Gastrocnemius medialis (tissue), 4 donors: ENCODE measurements at regions not wholly inside any gene's neighbourhood (a gene's known extent, or its start where the extent isn't known, plus 50 kb on each side); places are given as distances from the start of the nearest gene placed in this dataset.

ENCODE experiments used
- ATAC-seq, 2 donors: fragments of 150-250 bp; one replicate each; pipeline ENCODE4 v1.9.1; 2016
- DNase-seq, 2 donors: peaks; one replicate each; pipeline ENCODE4 v3.0.0-alpha.2; 2019
- H3K27ac ChIP-seq, 4 donors: fragments of 200-600 bp; sonication (generic); 1 replicate in 1 of 4; 2 replicates in 3 of 4; pipeline ENCODE4 v1.5.1; 2016 to 2018; ENCODE audit warnings: mild to moderate bottlenecking in 2 of 4, moderate library complexity in 1 of 4
- H3K27me3 ChIP-seq, 3 donors: fragments of 200-600 bp; sonication (generic) in 2 of 3; 1 replicate in 1 of 3; 2 replicates in 2 of 3; pipeline versions ENCODE4 v1.5.1 to v1.6.0; 2016 to 2019; ENCODE audit warnings: mild to moderate bottlenecking in 1 of 3, moderate library complexity in 1 of 3
- H3K36me3 ChIP-seq, 2 donors: fragments of 200-600 bp; sonication (generic) in 1 of 2; one replicate each; pipeline ENCODE4 v1.5.1; 2017 to 2018
- H3K4me1 ChIP-seq, 2 donors: fragments of 200-600 bp; sonication (generic) in 1 of 2; one replicate each; pipeline ENCODE4 v1.5.1; 2016 to 2017; ENCODE audit warnings: mild to moderate bottlenecking in 2 of 2
- H3K4me3 ChIP-seq, 4 donors: fragments of 200-600 bp; sonication (generic) in 3 of 4; 1 replicate in 1 of 4; 2 replicates in 3 of 4; pipeline ENCODE4 v1.5.1; 2016 to 2019; ENCODE audit warnings: mild to moderate bottlenecking in 2 of 4
- H3K9me3 ChIP-seq, 3 donors: fragments of 200-600 bp; sonication (generic) in 2 of 3; 1 replicate in 1 of 3; 2 replicates in 2 of 3; pipeline ENCODE4 v1.5.1; 2016 to 2019
- CTCF ChIP-seq, 5 experiments: fragments of 450-650 bp in 3 of 5; fragments of 200-600 bp in 2 of 5; sonication (generic) in 2 of 5; IDR thresholded peaks in 4 of 5; conservative IDR thresholded peaks in 1 of 5; 1 replicate in 4 of 5; 2 replicates in 1 of 5; pipeline ENCODE4 v1.5.1; 2016 to 2019; ENCODE audit warnings: antibody characterized with exemption in 5 of 5, mild to moderate bottlenecking in 3 of 5, moderate library complexity in 3 of 5
- POLR2A ChIP-seq, 2 donors: fragments of 450-650 bp; IDR thresholded peaks; one replicate each; pipeline ENCODE4 v1.6.1; 2017; ENCODE audit warnings: antibody characterized with exemption in 2 of 2, mild to moderate bottlenecking in 2 of 2, moderate library complexity in 2 of 2
- in situ Hi-C, 4 donors: fragments of 200-750 bp; cut with MboI; loops; one replicate each; pipeline versions ENCODE4 v1.15.0 to v1.8.0; 2017; ENCODE audit warnings: low sequenced_read_pairs in 4 of 4
- intact Hi-C: fragments of 100-400 bp; cut with DNase I; formaldehyde crosslinking; loops from one replicate; pipeline ENCODE4 v1.15.1; 2023; ENCODE audit warnings: low total_unique reads

- H3K9me3 ChIP-seq, result no peaks in the 10 kb centered on the region
- intact Hi-C loops (no loop called here), in situ Hi-C loops (no loop called here)
- no peak for DNase-seq
- H3K27ac ChIP-seq, result no peak overlapping the region
- H3K27me3 ChIP-seq, result no peaks in the 10 kb centered on the region
- H3K4me1 ChIP-seq, result no peaks in the 10 kb centered on the region
- TF ChIP-seq CTCF (IDR thresholded peaks at IDR 0.05 in 4 of 5, conservative IDR thresholded peaks at IDR 0.05 in 1 of 5), result no peak
- TF ChIP-seq POLR2A (IDR thresholded peaks at IDR 0.05), result no peak
- no peak for ATAC-seq
- no peak overlapping the region for H3K4me3 ChIP-seq
- H3K36me3 ChIP-seq, result no peaks in the 10 kb centered on the region
Measured at GRCh38 chr6:22754061-22754460, 184.7 kb downstream of the HDGFL1 start.

GRCh38 chr6:22755605-22756004 is 186.2 kb downstream of the HDGFL1 start:
- H3K9me3 ChIP-seq, result no peaks in the 10 kb centered on the region
- intact Hi-C loops (no loop called here), in situ Hi-C loops (no loop called here)
- no peak overlapping the region for H3K27ac ChIP-seq
- no peaks in the 10 kb centered on the region for H3K36me3 ChIP-seq
- no peaks in the 10 kb centered on the region for H3K27me3 ChIP-seq
- TF ChIP-seq POLR2A (IDR thresholded peaks at IDR 0.05), result no peak
- DNase-seq (no peak), ATAC-seq (no peak)
- H3K4me1 ChIP-seq, result no peaks in the 10 kb centered on the region
- no peak overlapping the region for H3K4me3 ChIP-seq

- in situ Hi-C loops, result no loop called here
- Histone ChIP-seq H3K9me3 (no peaks in the 10 kb centered on the region), H3K4me1 (no peaks in the 10 kb centered on the region), H3K36me3 (no peaks in the 10 kb centered on the region), H3K27me3 (no peaks in the 10 kb centered on the region), H3K4me3 (no peak overlapping the region), H3K27ac (no peak overlapping the region)
- ATAC-seq (no peak), DNase-seq (no peak)
- intact Hi-C loops, result no loop called here
- TF ChIP-seq POLR2A (IDR thresholded peaks at IDR 0.05) (no peak), CTCF (IDR thresholded peaks at IDR 0.05 in 4 of 5, conservative IDR thresholded peaks at IDR 0.05 in 1 of 5) (no peak)
Measured at GRCh38 chr6:22756365-22756764, 187.0 kb downstream of the HDGFL1 start.

- Histone ChIP-seq H3K4me1 (no peaks in the 10 kb centered on the region), H3K9me3 (no peaks in the 10 kb centered on the region), H3K4me3 (no peak overlapping the region), H3K27me3 (no peaks in the 10 kb centered on the region), H3K36me3 (no peaks in the 10 kb centered on the region), H3K27ac (no peak overlapping the region)
- no peak for DNase-seq
- ATAC-seq, result no peak
- intact Hi-C loops, result no loop called here
- in situ Hi-C loops, result no loop called here
- no peak for TF ChIP-seq CTCF (IDR thresholded peaks at IDR 0.05 in 4 of 5, conservative IDR thresholded peaks at IDR 0.05 in 1 of 5)
- no peak for TF ChIP-seq POLR2A (IDR thresholded peaks at IDR 0.05)
Measured at GRCh38 chr6:22764496-22764895, 195.1 kb downstream of the HDGFL1 start.

- in situ Hi-C loops (no loop called here), intact Hi-C loops (no loop called here)
- DNase-seq, result no peak
- Histone ChIP-seq H3K4me3 (no peak overlapping the region), H3K4me1 (no peaks in the 10 kb centered on the region), H3K27ac (no peak overlapping the region), H3K27me3 (no peaks in the 10 kb centered on the region), H3K36me3 (no peaks in the 10 kb centered on the region), H3K9me3 (no peaks in the 10 kb centered on the region)
- TF ChIP-seq POLR2A (IDR thresholded peaks at IDR 0.05) (no peak), CTCF (IDR thresholded peaks at IDR 0.05 in 4 of 5, conservative IDR thresholded peaks at IDR 0.05 in 1 of 5) (no peak)
- no peak for ATAC-seq
Measured at GRCh38 chr6:22765015-22765414, 195.6 kb downstream of the HDGFL1 start.
